ENCODE measurements at regions not wholly inside any gene's neighbourhood (a gene's known extent, or its start where the extent isn't known, plus 50 kb on each side); places are given as distances from the start of the nearest gene placed in this dataset.

DNA sequence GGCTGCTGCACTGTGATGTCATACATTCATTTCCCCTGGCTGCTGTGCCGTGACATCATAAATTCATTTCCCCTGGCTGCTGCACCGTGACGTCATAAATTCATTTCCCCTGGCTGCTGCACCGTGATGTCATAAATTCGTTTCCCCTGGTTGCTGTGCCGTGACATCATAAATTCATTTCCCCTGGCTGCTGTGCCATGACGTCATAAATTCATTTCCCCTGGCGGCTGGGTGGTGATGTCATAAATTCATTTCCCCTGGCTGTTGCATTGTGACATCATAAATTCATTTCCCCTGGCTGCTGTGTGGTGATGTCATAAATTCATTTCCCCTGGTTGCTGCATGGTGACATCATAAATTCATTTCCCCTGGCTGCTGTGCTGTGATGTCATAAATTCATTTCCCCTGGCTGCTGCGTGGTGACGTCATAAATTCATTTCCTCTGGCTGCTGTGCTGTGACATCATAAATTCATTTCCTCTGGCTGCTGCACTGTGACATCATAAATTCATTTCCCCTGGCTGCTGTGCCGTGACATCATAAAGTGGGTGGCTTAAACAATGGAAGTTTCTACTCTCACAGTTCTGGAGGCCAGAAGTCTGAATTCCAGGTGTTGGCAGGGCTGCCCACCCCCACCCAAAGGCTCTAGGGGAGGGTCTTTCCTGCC, 301.1 kb downstream of the SHANK2 start:
- TF ChIP-seq, protein P1, sequence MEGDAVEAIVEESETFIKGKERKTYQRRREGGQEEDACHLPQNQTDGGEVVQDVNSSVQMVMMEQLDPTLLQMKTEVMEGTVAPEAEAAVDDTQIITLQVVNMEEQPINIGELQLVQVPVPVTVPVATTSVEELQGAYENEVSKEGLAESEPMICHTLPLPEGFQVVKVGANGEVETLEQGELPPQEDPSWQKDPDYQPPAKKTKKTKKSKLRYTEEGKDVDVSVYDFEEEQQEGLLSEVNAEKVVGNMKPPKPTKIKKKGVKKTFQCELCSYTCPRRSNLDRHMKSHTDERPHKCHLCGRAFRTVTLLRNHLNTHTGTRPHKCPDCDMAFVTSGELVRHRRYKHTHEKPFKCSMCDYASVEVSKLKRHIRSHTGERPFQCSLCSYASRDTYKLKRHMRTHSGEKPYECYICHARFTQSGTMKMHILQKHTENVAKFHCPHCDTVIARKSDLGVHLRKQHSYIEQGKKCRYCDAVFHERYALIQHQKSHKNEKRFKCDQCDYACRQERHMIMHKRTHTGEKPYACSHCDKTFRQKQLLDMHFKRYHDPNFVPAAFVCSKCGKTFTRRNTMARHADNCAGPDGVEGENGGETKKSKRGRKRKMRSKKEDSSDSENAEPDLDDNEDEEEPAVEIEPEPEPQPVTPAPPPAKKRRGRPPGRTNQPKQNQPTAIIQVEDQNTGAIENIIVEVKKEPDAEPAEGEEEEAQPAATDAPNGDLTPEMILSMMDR (IDR thresholded peaks at IDR 0.05; ENCODE audit: insufficient read depth, low read length, poor library complexity, severe bottlenecking), result no peak
- no peak for TF ChIP-seq EZH2phosphoT487 (conservative IDR thresholded peaks at IDR 0.05; ENCODE audit: low read length)
